GM13977 (cell line): ENCODE measurements at regions not wholly inside any gene's neighbourhood (a gene's known extent, or its start where the extent isn't known, plus 50 kb on each side); places are given as distances from the start of the nearest gene placed in this dataset.

Experiments
- DNase-seq: peaks from one replicate; pipeline ENCODE4 v3.0.0; 2012; ENCODE audit warnings: low spot score
- CTCF ChIP-seq: IDR thresholded peaks from 2 replicates; pipeline ENCODE4 v1.5.1; 2012; ENCODE audit warnings: mild to moderate bottlenecking, control low read depth; ENCODE audit not compliant: insufficient read depth; ENCODE audit errors: extremely low read depth, missing control alignments
- in situ Hi-C: fragments of 300-500 bp; cut with MboI; formaldehyde crosslinking; loops from one replicate; pipeline ENCODE4 v1.12.0; 2022; ENCODE audit warnings: low sequenced_read_pairs, low pct_unique_long_range_greater_than_20kb, mixed read lengths, inconsistent platforms; ENCODE audit not compliant: unreplicated experiment

- TF ChIP-seq CTCF = no peak
- in situ Hi-C loops = no loop called here
- DNase-seq = no peak
Measured at GRCh38 chr9:30661925-30662324, 1722.5 kb upstream of the ACO1 start.

GRCh38 chr9:30670805-30671562 is 1713.5 kb upstream of the ACO1 start:
- in situ Hi-C loops = no loop called here
- DNase-seq = no peak
- no peak for TF ChIP-seq CTCF

- TF ChIP-seq CTCF = no peak
- DNase-seq = no peak
- in situ Hi-C loops = no loop called here
Measured at GRCh38 chr9:30673132-30673531, 1711.3 kb upstream of the ACO1 start.

- no peak for TF ChIP-seq CTCF
- DNase-seq = no peak
- in situ Hi-C loops = no loop called here
Measured at GRCh38 chr9:30676651-30677050, 1707.8 kb upstream of the ACO1 start.

GRCh38 chr9:30677221-30677620 is 1707.2 kb upstream of the ACO1 start:
- no peak for DNase-seq
- in situ Hi-C loops = no loop called here
- TF ChIP-seq CTCF = no peak

- no peak for TF ChIP-seq CTCF
- in situ Hi-C loops = no loop called here
Measured at GRCh38 chr9:30688801-30689200, 1695.6 kb upstream of the ACO1 start.

More at GRCh38 chr9:30688801-30689200, 1695.6 kb upstream of the ACO1 start:
- DNase-seq = no peak
